Hematopoietic multipotent progenitor cell treated with erythropoietin and hydrocortisone succinate and interleukin-3 and kit ligand, for 4 days (in vitro differentiated cells): ENCODE measurements at regions not wholly inside any gene's neighbourhood (a gene's known extent, or its start where the extent isn't known, plus 50 kb on each side); places are given as distances from the start of the nearest gene placed in this dataset.

Source experiments
- DNase-seq: peaks from one replicate; pipeline ENCODE4 v3.0.0-alpha.2; 2015

DNA sequence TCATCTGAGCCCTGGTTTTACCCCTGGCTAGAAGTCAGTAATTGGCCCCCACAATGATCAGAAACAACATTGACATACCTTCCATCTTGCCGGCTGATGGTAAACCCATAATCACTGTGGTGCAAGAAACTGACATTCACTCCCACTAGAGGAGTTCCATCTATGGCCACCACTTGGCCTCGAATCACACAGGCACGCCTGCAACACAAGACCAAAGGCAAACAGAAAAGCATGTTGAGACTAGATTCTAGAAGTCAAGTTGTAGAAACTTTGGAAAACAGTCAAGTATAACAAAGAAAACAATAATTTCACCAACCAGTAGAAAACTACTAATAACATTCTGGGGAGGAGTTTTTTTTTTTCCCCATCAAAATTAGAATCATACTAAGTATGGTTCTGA lies 183.4 kb downstream of the SH2D1A start:
- no peak for DNase-seq

DNA sequence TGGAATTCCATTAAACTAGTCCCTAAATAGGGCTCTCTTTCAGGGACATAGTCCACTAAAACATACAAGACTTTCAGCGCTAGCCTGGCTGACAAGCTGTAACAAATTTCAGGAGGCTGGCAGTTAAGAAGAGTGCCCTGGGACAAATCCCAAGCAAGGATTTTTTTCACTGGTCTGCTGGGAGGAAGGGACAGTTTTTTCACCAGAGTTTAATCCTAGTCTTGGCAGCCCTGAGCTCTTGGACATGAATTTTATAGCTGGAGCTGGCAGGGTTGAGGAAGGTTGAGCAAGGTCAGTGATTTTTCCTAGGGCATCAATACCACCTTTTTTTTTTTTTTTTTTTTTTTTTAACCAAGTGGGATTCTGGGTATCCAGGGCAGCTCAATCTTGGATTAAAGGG lies 184.4 kb downstream of the SH2D1A start:
- DNase-seq, result no peak

DNA sequence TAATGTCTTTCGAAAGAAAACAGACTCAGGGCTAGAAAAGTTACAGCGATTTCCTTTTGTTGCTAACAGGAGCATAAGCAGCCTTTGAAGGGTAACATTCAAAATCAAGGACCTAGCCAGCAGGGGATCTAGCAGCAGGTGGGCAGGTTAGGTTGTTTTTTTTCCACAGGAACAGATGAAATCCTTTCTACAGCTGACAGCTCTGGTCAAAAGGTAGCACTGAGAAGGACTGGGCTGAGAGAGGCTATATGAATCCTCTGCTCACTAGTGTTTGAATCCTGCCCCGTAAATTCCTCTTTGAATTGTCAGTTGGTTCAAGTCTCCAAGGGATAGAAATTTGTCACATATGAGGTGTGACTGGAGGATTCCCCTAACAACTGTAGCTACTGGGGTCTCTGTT lies 188.2 kb downstream of the SH2D1A start:
- DNase-seq, result no peak

DNA sequence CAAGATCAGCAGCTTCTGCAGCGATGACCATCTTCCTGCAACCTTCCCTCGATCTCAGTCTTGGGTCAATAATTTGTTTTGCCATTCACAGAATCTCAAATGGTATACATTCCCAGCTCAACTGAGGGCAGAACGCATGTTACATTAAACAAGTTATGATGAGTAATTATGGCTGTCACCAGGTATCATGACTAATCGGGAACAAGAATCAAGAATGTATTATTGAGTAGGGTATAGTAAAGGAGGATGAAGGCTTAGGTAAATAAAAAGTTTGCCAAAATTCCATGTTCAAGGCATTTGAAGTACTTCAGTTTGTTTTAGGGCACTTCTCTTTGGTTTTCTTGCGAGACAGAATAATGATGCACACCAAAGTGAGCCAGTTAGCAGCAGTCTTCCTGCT lies 194.1 kb downstream of the SH2D1A start:
- no peak for DNase-seq

DNA sequence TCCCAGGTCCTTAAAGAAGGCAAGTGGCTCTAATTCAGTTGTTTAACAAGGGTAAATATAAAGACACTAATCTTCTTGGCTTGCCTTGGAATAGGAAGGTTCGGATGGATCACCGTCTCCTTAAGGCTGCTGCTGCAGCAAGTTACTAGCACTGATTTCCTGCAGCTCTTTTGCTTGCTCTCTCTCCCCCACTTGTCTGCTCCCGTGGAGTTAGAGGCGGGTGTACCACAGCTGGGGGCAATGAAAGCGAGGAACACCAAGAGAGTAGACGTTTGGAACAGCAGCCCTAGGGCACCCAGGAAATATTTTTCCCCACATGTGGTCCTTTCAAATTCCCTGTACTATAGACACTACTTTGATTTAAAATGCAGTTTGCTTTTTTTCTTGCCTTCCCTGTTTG lies 202.2 kb downstream of the SH2D1A start:
- no peak for DNase-seq

DNA sequence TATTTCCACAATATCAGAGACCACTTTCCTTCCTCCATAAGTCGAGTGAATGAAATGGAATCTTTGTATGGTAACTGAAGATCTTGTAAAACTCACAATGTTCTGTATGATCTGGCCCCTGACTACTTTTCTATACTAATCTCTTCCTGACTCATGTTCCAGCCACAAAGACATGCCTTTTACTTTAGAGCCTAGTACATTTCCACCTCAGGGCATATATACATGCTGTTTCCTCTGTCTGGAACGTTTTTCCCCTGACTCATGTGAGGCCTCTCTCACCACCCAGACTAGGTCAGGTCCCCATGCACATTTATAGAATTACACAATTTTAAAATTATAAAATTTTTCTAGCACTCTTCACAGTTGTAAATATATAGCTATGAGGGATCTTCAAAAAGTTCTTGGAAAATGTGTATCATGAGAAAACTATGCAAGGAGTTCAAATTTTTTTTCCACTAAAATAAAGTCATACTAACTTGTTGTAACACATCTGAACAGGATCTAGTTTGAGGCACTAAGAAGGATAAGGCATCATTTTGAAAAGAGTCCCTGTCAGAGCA lies 208.8 kb downstream of the SH2D1A start:
- no peak for DNase-seq

DNA sequence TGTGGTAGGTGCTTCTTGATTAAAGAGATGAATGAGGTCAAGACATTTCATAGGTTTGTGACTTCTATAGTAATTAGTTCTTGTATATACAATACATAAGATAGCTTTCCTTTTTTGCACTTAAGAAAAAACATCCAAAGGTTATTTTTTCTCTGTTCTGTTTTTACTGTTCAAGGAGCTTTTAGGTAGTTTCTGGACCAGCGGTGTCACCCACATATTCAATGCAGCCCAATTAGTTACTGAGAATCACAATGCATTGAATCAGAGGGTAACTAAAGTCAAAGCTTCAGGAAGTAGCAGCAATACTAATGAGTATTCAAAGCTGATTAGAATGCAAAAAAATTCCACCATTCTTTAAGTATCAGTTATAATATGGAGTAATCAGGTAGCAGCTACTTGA lies 211.6 kb downstream of the SH2D1A start:
- DNase-seq, result no peak

DNA sequence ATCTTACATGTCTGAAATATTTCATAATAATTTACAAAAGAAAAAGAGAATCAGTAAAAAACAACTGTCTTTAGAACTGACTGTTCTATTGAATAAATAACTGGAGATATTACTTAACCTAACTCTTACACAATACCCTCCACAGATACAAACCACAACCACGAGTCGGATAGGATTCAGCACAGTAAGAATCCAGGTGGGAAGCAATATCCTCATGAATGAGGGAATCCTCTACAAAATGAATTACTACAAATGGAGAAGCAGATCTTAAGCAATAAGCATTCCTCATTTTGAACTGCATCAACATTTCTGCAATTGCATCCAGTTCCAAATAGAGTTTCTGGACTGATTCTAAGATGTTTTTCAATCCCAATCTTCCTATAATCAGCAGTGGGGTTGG lies 227.1 kb downstream of the SH2D1A start:
- peak; percentile 0 for DNase-seq

DNA sequence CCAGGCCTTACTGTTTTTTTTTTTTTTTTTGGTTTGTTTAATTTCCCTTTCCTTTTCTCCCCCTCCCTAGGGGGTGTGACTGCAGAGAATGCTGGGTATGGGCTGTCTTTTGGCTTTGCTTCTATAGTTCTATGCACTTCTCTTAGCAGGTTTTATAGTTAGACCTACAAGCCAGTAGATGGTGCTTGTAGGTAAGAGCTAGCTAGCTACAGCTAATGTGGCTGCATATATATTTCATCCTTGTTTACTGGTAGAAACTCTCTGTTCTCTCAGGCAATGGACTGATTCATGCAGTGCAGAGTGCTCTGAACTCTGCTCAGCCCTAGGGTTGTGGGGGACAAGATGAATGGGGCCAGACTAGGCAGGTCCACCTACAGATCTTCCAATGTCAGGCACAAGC lies 246.4 kb downstream of the SH2D1A start:
- DNase-seq, result no peak

DNA sequence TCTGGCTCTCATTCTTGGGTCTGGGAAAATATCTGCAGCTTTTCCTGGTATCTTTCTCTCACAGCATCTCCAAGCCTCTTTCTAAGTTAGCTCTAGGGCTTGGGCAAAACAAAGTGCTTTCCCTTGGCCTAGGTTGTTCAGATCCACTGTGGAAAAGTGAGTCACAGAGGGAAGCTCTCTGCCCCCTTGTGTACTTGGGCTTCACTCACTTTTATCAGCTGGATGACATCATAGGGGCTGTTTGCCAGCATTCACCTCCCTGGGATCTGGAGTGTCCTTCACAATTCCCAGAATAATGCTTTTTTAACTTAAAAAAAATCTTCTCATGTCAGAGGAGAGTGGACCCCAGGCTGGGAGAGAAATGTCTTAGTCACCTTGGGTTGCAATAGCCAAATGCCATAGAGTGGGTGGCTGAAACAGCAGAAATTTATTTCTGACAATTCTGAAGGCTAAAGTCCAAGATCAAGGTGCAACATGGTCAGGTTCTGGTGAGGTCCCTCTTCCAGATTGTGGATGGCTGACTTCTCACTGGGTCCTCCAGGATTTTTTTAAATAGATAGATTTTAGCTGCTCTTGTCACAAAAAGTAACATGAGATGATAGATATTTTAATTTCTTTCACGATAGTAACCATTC lies 247.8 kb downstream of the SH2D1A start:
- DNase-seq, result no peak

DNA sequence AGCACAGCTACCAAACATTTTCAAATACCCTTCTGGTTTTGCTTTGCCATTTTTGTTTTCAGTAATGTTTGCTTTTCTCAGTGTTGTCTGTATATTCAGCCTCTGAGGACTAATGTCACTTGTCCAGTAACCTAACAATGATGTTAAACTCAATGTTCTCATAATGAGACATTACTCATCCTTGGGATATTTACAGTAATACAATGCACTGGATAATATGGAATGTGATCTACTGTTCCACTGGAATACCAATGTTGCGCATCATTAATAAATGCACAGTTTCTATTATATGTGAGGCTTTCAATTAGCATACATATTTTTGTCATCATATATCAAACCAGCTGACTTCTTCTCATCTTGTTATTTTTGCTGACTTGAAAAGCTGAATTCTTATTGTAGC lies 259.1 kb downstream of the SH2D1A start:
- no peak for DNase-seq

DNA sequence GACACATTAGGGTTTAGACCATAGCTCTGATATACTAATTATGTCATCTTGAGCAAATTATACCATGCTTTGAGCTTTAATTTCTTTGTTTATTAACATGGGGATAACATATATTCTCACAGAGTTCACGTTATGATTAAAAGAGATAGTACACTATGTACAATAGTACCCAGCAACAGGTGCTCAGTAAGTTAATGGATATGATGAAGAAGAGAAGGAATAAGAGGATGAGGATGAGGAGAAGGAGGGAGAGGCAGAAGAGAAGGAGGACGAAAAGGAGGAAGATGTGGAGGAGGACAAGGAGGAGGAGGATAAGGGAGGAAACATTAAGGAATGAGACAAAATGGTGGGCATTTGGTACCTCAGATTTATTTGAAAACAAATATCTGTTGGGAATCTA lies 260.4 kb downstream of the SH2D1A start:
- no peak for DNase-seq

DNA sequence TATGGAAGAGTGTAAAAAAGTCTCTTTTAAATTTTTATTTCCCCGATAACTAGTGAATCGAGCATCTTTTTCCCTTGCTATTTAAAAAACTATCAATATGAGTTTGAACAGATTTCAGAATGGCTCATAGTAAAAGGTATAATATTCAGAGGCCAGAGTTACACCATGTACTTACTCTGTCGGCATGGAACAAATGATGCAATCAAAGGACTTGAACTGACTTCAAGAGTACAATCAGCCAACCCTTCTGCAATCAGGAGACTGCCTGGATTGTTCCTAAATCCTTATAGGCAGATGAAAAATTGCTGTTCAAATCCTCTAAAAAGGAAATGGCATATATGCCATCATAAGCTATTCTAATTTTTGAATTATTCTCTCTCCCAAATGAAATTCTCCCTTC lies 273.3 kb downstream of the SH2D1A start:
- no peak for DNase-seq

DNA sequence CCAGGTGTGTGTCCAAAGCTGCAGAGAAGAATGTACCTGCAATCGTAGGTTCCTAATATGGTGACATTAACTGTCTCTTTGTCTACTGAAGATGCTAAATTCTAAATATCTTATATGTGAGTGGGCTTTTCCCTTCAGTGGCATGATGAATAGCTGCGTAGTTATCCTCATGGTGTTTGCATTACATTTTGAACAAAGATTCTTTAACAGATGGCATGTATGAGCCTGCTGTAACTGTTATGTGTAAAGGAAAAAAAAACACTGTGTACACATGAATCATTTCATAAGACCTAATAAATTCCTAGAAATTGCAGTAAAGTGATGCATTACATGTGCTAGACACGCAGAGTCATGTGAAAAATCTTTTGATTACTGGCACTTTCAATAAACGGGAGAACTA lies 288.0 kb downstream of the SH2D1A start:
- DNase-seq, result no peak

DNA sequence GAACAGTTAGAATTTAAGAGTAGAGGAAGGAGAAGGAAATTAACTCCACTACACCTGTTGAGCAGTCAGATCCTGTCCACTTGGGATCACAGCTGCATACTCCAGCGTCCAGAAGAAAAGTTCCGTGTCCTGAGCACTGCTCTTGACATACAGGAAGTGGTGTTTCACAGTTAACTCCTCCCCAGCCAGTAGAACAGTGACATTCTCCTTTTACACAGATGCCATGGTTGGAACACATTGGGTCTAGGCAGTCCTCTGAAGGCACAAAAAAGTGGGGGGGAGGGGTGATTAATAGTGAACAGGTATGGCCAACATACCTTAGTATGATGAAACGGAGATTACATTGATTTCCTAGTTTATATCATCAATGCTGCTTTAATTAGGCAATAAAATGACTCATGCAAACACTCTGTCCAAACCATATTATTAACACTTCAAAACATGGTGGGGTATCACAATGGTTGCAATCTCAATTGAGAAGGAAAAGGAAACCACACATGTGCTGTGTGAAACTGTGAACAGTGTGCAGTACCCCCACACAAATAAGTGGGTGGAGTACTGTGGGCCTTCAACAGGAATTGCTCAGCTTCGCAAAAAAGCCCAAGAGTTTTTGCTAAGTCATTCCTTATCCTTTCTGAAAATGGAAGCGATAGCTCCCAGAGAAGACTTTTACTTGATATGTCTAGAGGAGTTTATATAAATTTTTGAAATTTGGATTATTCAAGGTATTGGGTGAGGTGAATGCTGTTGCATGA lies 295.6 kb downstream of the SH2D1A start:
- DNase-seq, result peak; percentile 8

DNA sequence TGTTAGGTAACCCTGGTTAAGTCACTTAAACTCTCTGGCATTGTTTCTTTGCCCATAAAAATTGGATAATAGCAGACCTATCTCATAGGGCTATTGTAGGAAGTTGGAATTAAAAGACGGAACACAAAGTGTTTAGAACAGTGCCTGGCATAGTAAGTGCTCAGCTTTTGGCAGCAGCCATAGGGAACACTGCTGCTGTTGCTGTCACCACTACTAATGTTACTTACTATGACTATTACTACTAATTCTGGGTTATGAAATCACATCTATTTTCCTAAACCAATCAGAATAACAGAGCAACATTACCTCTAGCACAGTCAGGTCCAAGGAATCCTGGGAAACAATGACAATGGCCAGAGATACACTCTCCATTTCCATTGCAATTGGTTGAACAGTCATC lies 300.0 kb downstream of the SH2D1A start:
- no peak for DNase-seq

DNA sequence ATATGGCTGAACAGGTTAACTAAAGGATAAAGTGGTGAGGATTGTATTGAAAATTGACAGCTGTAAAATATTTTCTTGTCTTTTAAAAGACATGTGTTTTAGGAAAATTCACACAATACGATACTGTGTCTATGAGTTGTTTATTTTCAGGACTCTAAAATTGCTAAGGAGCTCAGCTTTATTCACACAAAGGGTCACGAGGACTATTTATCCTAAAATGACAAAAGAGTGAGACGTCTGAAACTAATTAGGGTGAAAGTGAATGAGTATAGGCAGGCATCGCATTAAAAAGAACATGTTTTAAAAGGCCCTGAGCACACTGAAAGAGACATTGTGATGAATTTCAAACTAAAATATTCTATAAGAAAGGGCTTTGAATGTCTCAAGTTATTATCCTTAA lies 304.7 kb downstream of the SH2D1A start:
- no peak for DNase-seq

DNA sequence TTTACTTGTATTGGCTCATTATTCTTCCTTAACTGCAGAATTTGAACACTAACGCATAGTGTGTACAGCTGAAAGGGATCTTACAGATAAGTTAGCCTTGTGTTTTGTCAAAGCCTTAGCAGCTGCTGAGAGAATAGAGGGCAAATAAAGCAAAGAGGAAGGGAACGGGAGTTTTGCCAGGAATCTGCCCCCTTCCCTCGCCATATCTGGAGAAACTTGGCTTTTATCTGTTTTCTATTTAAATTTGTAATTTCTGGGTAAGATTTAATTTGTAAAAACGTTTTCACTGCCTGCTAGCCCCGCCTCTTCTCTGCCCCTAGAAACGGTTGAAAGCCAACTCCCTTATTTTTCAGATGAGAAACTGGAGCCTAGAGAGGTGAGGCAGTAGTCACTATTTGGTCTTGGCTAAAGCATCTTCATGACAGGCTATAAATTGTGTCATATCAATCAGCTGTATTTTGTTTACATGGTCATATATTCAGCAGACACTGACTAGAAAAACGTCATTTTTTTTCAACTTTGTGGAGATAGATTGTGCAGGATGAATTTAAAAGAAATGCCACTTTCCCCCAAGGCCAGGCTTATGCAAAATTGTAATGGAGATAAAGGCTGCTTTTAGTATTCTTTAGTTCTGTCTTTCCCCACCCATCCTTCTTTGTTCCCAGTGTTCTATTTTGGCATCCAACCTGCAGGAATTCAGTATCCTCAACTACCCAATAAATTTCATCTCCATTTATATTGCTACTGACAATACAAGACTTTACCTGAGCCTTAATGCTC lies 319.4 kb downstream of the SH2D1A start:
- DNase-seq, result no peak

DNA sequence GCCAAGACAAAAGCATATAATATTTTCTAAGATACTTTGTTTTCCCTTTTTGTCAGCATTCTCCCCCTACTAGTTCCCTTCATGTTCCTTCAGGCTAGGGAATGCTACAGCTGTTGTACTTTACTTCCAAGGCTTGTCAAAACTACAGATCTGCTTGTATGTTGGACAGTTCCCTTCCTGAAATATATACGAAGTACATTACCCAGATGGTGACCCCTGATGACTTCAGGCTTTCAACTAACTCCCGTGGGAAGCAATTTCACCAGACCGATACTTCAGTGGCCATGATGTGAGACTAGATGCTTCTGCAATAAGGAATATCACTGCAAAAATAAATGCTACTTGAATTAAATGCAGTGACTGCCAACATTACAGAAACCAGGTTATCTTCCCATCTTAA lies 332.8 kb downstream of the SH2D1A start:
- DNase-seq, result no peak

DNA sequence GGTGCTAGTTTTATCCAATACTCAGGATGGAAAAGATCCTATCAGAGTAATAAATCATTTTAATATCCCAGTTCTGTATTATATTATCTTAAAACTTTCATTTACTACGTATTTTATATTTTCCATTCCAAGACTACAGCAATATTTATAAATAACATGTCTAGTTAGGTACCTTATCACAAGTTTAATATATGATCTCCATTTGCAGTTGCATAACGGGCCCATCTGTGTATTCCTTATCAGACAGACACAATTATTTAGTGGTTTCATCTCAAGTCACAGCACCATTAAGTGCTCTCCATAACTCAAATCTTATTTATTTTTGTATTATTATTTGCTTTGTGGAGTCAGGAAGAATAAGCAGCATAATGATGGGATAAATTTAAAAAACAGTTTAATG lies 333.9 kb downstream of the SH2D1A start:
- DNase-seq, result no peak

DNA sequence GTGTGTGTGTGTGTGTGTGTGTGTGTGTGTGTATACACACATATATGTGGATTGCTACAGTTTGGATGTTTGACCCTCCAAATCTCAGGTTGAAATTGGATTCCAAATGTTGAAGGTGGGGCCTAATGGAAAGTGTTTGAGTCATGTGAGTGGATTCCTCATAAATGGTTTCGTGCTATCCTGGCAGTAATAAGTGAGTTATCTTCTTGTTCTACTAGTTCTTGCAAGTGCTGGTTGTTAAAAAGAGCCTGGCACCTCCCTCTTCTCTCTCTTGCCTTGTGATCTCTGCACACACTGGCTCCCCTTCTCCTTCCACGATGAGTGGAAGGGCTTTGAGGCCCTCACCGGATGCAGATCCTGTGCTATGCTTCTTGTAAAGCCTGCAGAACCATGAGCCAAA lies 344.1 kb downstream of the SH2D1A start:
- no peak for DNase-seq

DNA sequence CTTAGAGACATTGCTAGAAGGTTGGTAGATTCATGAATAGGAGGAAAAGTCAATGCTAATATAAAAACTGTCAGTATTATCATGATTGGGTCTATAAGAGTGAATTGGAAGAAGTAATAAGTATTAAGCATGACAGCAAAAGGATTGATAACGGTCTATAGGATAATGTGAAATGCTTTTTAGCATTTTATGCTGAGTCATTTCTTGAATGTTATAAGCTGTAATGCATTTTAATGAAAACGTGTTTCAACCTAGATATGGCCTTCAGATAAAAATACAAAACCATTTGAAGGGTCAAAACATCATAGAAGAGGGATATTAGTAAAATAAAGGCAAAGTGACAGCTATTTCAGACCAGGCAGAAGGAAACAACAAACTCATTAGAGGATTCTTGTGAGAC lies 353.5 kb downstream of the SH2D1A start:
- DNase-seq, result no peak

DNA sequence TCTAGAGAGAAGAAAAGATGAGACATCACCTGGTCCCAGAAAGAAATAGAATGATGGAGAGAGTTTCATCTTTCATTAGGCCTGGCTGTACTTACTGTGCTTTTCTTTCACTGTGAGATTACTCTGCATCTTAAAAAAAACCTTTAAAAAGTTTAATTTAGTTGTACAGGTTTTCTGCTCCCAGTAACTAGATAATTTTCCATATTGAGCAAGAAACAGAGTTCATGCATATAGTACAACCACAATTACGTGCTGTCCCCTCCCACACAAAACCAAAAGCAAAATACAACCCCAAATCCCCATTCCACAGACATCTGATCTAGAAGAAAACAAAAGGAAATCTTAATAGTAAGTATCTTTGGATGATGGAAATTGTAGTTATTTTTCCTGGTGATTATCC lies 371.2 kb downstream of the SH2D1A start:
- DNase-seq, result no peak

DNA sequence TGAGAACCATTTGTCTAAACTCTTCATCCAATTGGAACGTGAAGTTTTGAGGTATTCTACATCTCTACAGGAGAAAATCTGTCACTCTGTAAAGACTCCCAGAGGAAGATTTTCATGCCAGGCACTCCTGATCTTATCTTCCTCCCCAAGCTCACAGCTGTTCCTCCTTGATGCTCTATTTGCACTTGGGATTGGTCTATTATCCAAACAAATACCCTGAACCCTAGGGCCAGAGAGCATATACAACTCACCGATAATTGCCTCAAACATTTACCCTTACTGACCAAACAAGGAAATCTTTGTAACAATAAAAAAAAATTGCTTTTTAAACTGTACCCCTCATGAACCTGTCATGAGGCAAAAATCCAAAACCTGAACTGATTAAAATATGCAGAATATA lies 372.7 kb downstream of the SH2D1A start:
- no peak for DNase-seq
